H1 (cell line): ENCODE measurements at regions not wholly inside any gene's neighbourhood (a gene's known extent, or its start where the extent isn't known, plus 50 kb on each side); places are given as distances from the start of the nearest gene placed in this dataset.

Experiments
- CTCF ChIA-PET: fragments of 300-600 bp; sonication (Branson Sonifier 250); formaldehyde crosslinking; loops from one replicate; lab custom pipeline; 2021; ENCODE audit not compliant: partially characterized antibody; lab: Charles Lee
- POLR2A ChIA-PET: fragments of 300-600 bp; sonication (Branson Sonifier 250); formaldehyde crosslinking; loops from one replicate; lab custom pipeline; 2021; ENCODE audit warnings: inconsistent platforms; ENCODE audit not compliant: partially characterized antibody; lab: Charles Lee
- DNase-seq, 2 experiments: peaks; one replicate each; pipeline versions ENCODE4 v3.0.0 to v3.0.0-alpha.2; 2010 to 2022; ENCODE audit warnings: low spot score in 2 of 2, low read depth in 1 of 2, mixed read lengths in 1 of 2
- FAIRE-seq: peaks from 2 replicates; lab custom pipeline; 2011; peaks lifted over from hg19 to GRCh38; lab: Jason Lieb, UNC
- H2AFZ ChIP-seq: 2 replicates; pipeline ENCODE4 v1.8.1; 2012; ENCODE audit warnings: low read length, inconsistent platforms
- H2AK5ac ChIP-seq: 2 replicates; pipeline ENCODE4 v1.6.1; 2013; ENCODE audit warnings: low read depth, low read length
- H2BK120ac ChIP-seq: replicated peaks from 2 replicates; pipeline ENCODE3; 2013; ENCODE audit warnings: low read depth, low read length, inconsistent platforms
- H2BK12ac ChIP-seq: 2 replicates; pipeline ENCODE4 v1.6.1; 2013; ENCODE audit warnings: low read depth, low read length
- H2BK15ac ChIP-seq: 2 replicates; pipeline ENCODE4 v1.6.1; 2013; ENCODE audit warnings: low read length
- H2BK20ac ChIP-seq: 2 replicates; pipeline ENCODE4 v1.6.1; 2013; ENCODE audit warnings: low read length
- H2BK5ac ChIP-seq: 2 replicates; pipeline ENCODE4 v1.6.1; 2013; ENCODE audit warnings: low read depth, low read length
- H3K14ac ChIP-seq: 2 replicates; pipeline ENCODE4 v1.6.1; 2013; ENCODE audit warnings: inconsistent platforms; ENCODE audit not compliant: insufficient read length
- H3K18ac ChIP-seq: 2 replicates; pipeline ENCODE4 v1.6.1; 2013; ENCODE audit warnings: low read length; ENCODE audit errors: extremely low read depth
- H3K23ac ChIP-seq: 2 replicates; pipeline ENCODE4 v1.6.1; 2013; ENCODE audit warnings: inconsistent platforms; ENCODE audit not compliant: insufficient read length
- H3K23me2 ChIP-seq: 2 replicates; pipeline ENCODE4 v1.6.1; 2013; ENCODE audit warnings: low read depth, low read length
- H3K27ac ChIP-seq: 2 replicates; pipeline ENCODE4 v1.6.1; 2011; ENCODE audit warnings: low read depth, low read length, inconsistent platforms
- H3K27me3 ChIP-seq, 4 experiments: replicated peaks in 1 of 4; 1 replicate in 1 of 4; 2 replicates in 3 of 4; pipeline versions ENCODE4 v1.6.1 to v1.8.1; 2011 to 2013; ENCODE audit warnings: low read length in 3 of 4, mild to moderate bottlenecking in 3 of 4, inconsistent platforms in 2 of 4, mixed read lengths in 2 of 4, moderate library complexity in 1 of 4; ENCODE audit not compliant: control insufficient read depth in 3 of 4, insufficient read depth in 3 of 4; ENCODE audit errors: extremely low read depth in 1 of 4
- H3K36me3 ChIP-seq, 4 experiments: 2 replicates each; pipeline versions ENCODE4 v1.6.1 to v1.8.1; 2011 to 2013; ENCODE audit warnings: mild to moderate bottlenecking in 4 of 4, low read length in 3 of 4, moderate library complexity in 2 of 4, control low read depth in 1 of 4, inconsistent platforms in 1 of 4; ENCODE audit not compliant: insufficient read depth in 4 of 4, control insufficient read depth in 2 of 4
- H3K4ac ChIP-seq: replicated peaks from 2 replicates; pipeline ENCODE3; 2013; ENCODE audit warnings: low read length, low read depth, mixed read lengths, inconsistent platforms; ENCODE audit not compliant: insufficient read length
- H3K4me1 ChIP-seq, 4 experiments: replicated peaks in 1 of 4; 1 replicate in 1 of 4; 2 replicates in 3 of 4; pipeline versions ENCODE4 v1.6.1 to v1.8.1; 2011 to 2013; ENCODE audit warnings: low read length in 3 of 4, inconsistent platforms in 2 of 4, mixed read lengths in 1 of 4; ENCODE audit not compliant: insufficient read depth in 4 of 4, control insufficient read depth in 3 of 4
- H3K4me2 ChIP-seq, 2 experiments: 2 replicates each; pipeline versions ENCODE4 v1.6.1 to v1.8.1; 2011 to 2013; ENCODE audit warnings: low read depth in 2 of 2, low read length in 2 of 2, control low read depth in 1 of 2, inconsistent platforms in 1 of 2, mild to moderate bottlenecking in 1 of 2; ENCODE audit not compliant: insufficient read depth in 1 of 2
- H3K4me3 ChIP-seq, 4 experiments: fragments of 200-600, 300-600 bp in 1 of 4; sonication (generic), shearing (Covaris generic), sonication (Bioruptor Twin) in 1 of 4; 2 replicates each; pipeline versions ENCODE4 v1.5.1 to v1.8.1; 2011 to 2016; ENCODE audit warnings: low read length in 4 of 4, low read depth in 3 of 4, control low read depth in 2 of 4, inconsistent platforms in 2 of 4, mild to moderate bottlenecking in 2 of 4, mixed read lengths in 1 of 4, moderate library complexity in 1 of 4; ENCODE audit not compliant: insufficient read depth in 2 of 4; ENCODE audit errors: extremely low read depth in 1 of 4
- H3K56ac ChIP-seq: replicated peaks from 2 replicates; pipeline ENCODE3; 2013; ENCODE audit warnings: low read depth, mild to moderate bottlenecking, mixed read lengths, low read length, inconsistent platforms; ENCODE audit not compliant: insufficient read length
- H3K79me1 ChIP-seq: 2 replicates; pipeline ENCODE4 v1.6.1; 2013; ENCODE audit warnings: low read depth, low read length, control low read depth
- H3K79me2 ChIP-seq, 2 experiments: 2 replicates each; pipeline versions ENCODE4 v1.6.1 to v1.8.1; 2012 to 2013; ENCODE audit warnings: low read length in 2 of 2, mild to moderate bottlenecking in 2 of 2, inconsistent platforms in 1 of 2; ENCODE audit not compliant: insufficient read depth in 2 of 2, control insufficient read depth in 1 of 2
- H3K9ac ChIP-seq, 4 experiments: replicated peaks in 1 of 4; 1 replicate in 1 of 4; 2 replicates in 3 of 4; pipeline versions ENCODE4 v1.6.1 to v1.8.1; 2011 to 2013; ENCODE audit warnings: low read depth in 3 of 4, low read length in 3 of 4, control low read depth in 2 of 4, mild to moderate bottlenecking in 2 of 4, moderate library complexity in 2 of 4, inconsistent platforms in 1 of 4; ENCODE audit errors: extremely low read depth in 1 of 4
- H3K9me3 ChIP-seq, 2 experiments: 2 replicates each; pipeline versions ENCODE4 v1.6.1 to v1.8.1; 2012 to 2013; ENCODE audit warnings: mild to moderate bottlenecking in 2 of 2, moderate library complexity in 2 of 2, control low read depth in 1 of 2, inconsistent platforms in 1 of 2, low read depth in 1 of 2, low read length in 1 of 2, mixed read lengths in 1 of 2; ENCODE audit not compliant: insufficient read depth in 2 of 2
- H4K20me1 ChIP-seq, 2 experiments: replicated peaks in 1 of 2; 2 replicates each; pipeline versions ENCODE3 to v1.8.1; 2011 to 2013; ENCODE audit warnings: inconsistent platforms in 2 of 2, low read length in 2 of 2, mild to moderate bottlenecking in 1 of 2; ENCODE audit not compliant: insufficient read depth in 2 of 2, control insufficient read depth in 1 of 2
- H4K5ac ChIP-seq: 2 replicates; pipeline ENCODE4 v1.6.1; 2013; ENCODE audit warnings: low read length, low read depth, mixed read lengths, inconsistent platforms; ENCODE audit not compliant: insufficient read length
- H4K8ac ChIP-seq: 2 replicates; pipeline ENCODE4 v1.8.0; 2013; ENCODE audit warnings: mild to moderate bottlenecking, moderate library complexity, low read length, inconsistent platforms; ENCODE audit not compliant: insufficient read depth; ENCODE audit errors: extremely low read depth
- H4K91ac ChIP-seq: replicated peaks from 2 replicates; pipeline ENCODE3; 2013; ENCODE audit warnings: low read length, mixed read lengths, inconsistent platforms; ENCODE audit not compliant: insufficient read length
- CHD2 ChIP-seq: IDR thresholded peaks from 2 replicates; pipeline ENCODE4 v1.6.1; 2012; ENCODE audit warnings: low read length, improper control_type of control experiment
- CTBP2 ChIP-seq: IDR thresholded peaks from 2 replicates; pipeline ENCODE4 v1.7.0; 2011; ENCODE audit warnings: borderline replicate concordance, mild to moderate bottlenecking, moderate library complexity, mixed read lengths, low read length; ENCODE audit not compliant: insufficient read depth, insufficient read length
- EP300 ChIP-seq, 2 experiments: IDR thresholded peaks; 1 replicate in 1 of 2; 2 replicates in 1 of 2; pipeline ENCODE4 v1.6.1; 2011 to 2012; ENCODE audit warnings: low read depth in 2 of 2, low read length in 2 of 2, mild to moderate bottlenecking in 2 of 2, borderline replicate concordance in 1 of 2, inconsistent platforms in 1 of 2, moderate library complexity in 1 of 2
- JUND ChIP-seq: IDR thresholded peaks from 2 replicates; pipeline ENCODE4 v1.6.1; 2011; ENCODE audit warnings: mild to moderate bottlenecking, improper control_type of control experiment, low read length
- KDM1A ChIP-seq: fragments of 200-600, 300-600 bp; sonication (generic); IDR thresholded peaks from 2 replicates; pipeline ENCODE4 v1.7.1; 2016; ENCODE audit warnings: mild to moderate bottlenecking, low read length, borderline replicate concordance
- POLR2AphosphoS5 ChIP-seq: IDR thresholded peaks from 2 replicates; pipeline ENCODE4 v1.6.1; 2011; ENCODE audit warnings: low read depth, low read length
- RBBP5 ChIP-seq: IDR thresholded peaks from 2 replicates; pipeline ENCODE4 v1.7.1; 2012; ENCODE audit warnings: low read depth, mild to moderate bottlenecking, inconsistent platforms, low read length, moderate library complexity, borderline replicate concordance
- SIRT6 ChIP-seq: IDR thresholded peaks from one replicate; pipeline ENCODE4 v1.7.1; 2012; ENCODE audit warnings: low read length, inconsistent platforms
- TBP ChIP-seq: IDR thresholded peaks from 2 replicates; pipeline ENCODE4 v1.6.1; 2011; ENCODE audit warnings: low read depth, low read length, improper control_type of control experiment
- WGBS, 2 experiments: shearing (Covaris generic) in 1 of 2; methylation state at CpG; one replicate each; pipeline versions ENCODE4 v1.1.6 to v1.1.7; 2013 to 2015; ENCODE audit warnings: low lambda C conversion rate in 2 of 2, mixed read lengths in 2 of 2, inconsistent platforms in 1 of 2, low coverage in 1 of 2, missing lambda C conversion rate in 1 of 2; ENCODE audit not compliant: insufficient replicate concordance in 2 of 2, insufficient coverage in 1 of 2, insufficient read length in 1 of 2; ENCODE audit errors: extremely low coverage in 1 of 2, missing lambda C conversion rate in 1 of 2; 5-methylcytosine and 5-hydroxymethylcytosine counted together

DNA sequence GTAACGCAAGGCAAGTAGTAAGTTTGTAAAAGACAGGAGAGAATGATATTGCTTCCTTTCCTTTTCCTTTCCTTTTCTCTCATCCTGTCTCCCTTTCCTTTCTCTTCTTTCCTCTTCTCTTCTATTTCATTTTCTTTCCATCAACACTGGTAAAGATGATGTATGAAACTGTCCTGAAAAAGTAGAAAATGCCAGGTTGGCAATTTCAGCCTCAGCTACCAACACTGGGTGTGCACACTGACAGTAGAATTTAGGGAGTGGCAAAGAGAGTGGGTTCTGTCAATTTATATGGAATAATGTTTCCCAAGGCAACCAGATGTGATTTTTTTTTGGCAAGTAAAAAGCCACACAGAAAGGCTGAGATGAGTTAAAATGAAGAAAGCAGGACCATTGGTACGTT, 155.7 kb upstream of the ZRANB2 start:
- Histone ChIP-seq H3K14ac (no peak overlapping the region), H2BK5ac (no peak overlapping the region), H3K4ac (no peak overlapping the region), H2BK120ac (no peak overlapping the region), H3K18ac (no peak overlapping the region), H3K56ac (no peak overlapping the region), H2BK12ac (no peak overlapping the region), H3K79me2 (no peaks in the 10 kb centered on the region), H3K23me2 (no peaks in the 10 kb centered on the region), H3K23ac (no peak overlapping the region), H4K91ac (no peak overlapping the region), H4K5ac (no peak overlapping the region), H3K9ac (no peak overlapping the region), H3K4me3 (no peak overlapping the region), H2AFZ (no peak overlapping the region), H4K8ac (no peak overlapping the region), H3K27ac (no peak overlapping the region), H3K79me1 (no peaks in the 10 kb centered on the region), H2BK15ac (no peak overlapping the region), H3K4me1 (peaks cover 0 to 3% (median 0%) of the 10 kb centered on the region in 4 experiments; a peak in 1 of 7 replicates), H4K20me1 (peaks cover 0 to 2% of the 10 kb centered on the region in 2 experiments), H3K36me3 (no peaks in the 10 kb centered on the region), H2BK20ac (no peak overlapping the region), H3K9me3 (no peaks in the 10 kb centered on the region), H3K4me2 (no peak overlapping the region), H3K27me3 (no peaks in the 10 kb centered on the region), H2AK5ac (no peak overlapping the region)
- no peak for FAIRE-seq
- TF ChIP-seq EP300 (IDR thresholded peaks at IDR 0.05; ENCODE audit: borderline replicate concordance in 1 of 2, low read depth in 2 of 2, low read length in 2 of 2) (no peak), CTBP2 (no peak), KDM1A (no peak), RBBP5 (no peak), TBP (no peak), POLR2AphosphoS5 (no peak), SIRT6 (no peak), JUND (no peak), CHD2 (no peak)
- ChIA-PET POLR2A (no interaction called here), CTCF (no interaction called here)
- WGBS, 2 experiments = 85% methylated on average over 2 of the region's 2 CpGs; no CpG with 5 or more reads in 1 of the 2 experiments
- DNase-seq = no peak
